WTC11 (cell line): ENCODE measurements at regions not wholly inside any gene's neighbourhood (a gene's known extent, or its start where the extent isn't known, plus 50 kb on each side); places are given as distances from the start of the nearest gene placed in this dataset.

Source experiments
- CREM ChIP-seq: sonication (generic); formaldehyde crosslinking; IDR thresholded peaks from 2 replicates; pipeline ENCODE4 v1.8.1; 2022; ENCODE audit warnings: mild to moderate bottlenecking, missing genetic modification reagents, moderate library complexity
- NFE2L1 ChIP-seq: sonication (generic); formaldehyde crosslinking; IDR thresholded peaks from 2 replicates; pipeline ENCODE4 v1.8.1; 2023; ENCODE audit warnings: missing genetic modification reagents
- NFYB ChIP-seq: sonication (generic); formaldehyde crosslinking; conservative IDR thresholded peaks from 2 replicates; pipeline ENCODE4 v1.8.0; 2022; ENCODE audit warnings: low read depth, missing genetic modification reagents
- ZNF416 ChIP-seq: fragments of 250-450 bp; sonication (Bioruptor Pico); IDR thresholded peaks from 2 replicates; pipeline ENCODE4 v1.9.0; 2021; ENCODE audit warnings: mild to moderate bottlenecking, inconsistent platforms
- TF ChIP-seq, protein P1 (sequence below): fragments of 200-600 bp; IDR thresholded peaks from 2 replicates; pipeline ENCODE4 v1.8.0; 2022; ENCODE audit warnings: antibody characterized with exemption
- TF ChIP-seq, protein P2 (sequence below): sonication (generic); formaldehyde crosslinking; IDR thresholded peaks from 2 replicates; pipeline ENCODE4 v1.8.1; 2023; ENCODE audit warnings: mild to moderate bottlenecking, missing genetic modification reagents, moderate library complexity

DNA sequence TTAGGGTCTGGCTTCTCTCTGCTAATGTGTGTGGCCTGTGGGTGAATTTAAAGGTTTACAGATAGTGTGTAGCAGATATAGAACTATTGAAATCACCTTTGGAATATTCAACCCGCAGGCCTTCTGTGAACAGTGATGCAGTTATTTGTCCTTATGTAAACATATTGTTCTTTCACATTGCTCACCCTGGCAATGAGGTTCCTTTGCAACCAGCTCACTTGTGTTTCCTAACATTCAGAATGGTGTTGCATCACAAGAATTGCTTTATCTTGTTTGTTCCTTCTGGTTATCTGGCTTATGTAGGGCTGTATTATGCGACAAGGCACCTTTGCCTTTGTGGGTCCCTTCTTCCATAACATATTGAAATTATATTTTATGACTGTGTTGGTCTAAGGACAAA, 370.3 kb downstream of the NNT start:
- TF ChIP-seq, protein P1, sequence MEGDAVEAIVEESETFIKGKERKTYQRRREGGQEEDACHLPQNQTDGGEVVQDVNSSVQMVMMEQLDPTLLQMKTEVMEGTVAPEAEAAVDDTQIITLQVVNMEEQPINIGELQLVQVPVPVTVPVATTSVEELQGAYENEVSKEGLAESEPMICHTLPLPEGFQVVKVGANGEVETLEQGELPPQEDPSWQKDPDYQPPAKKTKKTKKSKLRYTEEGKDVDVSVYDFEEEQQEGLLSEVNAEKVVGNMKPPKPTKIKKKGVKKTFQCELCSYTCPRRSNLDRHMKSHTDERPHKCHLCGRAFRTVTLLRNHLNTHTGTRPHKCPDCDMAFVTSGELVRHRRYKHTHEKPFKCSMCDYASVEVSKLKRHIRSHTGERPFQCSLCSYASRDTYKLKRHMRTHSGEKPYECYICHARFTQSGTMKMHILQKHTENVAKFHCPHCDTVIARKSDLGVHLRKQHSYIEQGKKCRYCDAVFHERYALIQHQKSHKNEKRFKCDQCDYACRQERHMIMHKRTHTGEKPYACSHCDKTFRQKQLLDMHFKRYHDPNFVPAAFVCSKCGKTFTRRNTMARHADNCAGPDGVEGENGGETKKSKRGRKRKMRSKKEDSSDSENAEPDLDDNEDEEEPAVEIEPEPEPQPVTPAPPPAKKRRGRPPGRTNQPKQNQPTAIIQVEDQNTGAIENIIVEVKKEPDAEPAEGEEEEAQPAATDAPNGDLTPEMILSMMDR, result no peak
- TF ChIP-seq CREM (CRISPR knock-in tag), result no peak
- TF ChIP-seq ZNF416, result no peak
- no peak for TF ChIP-seq NFYB (CRISPR knock-in tag)
- TF ChIP-seq, protein P2, sequence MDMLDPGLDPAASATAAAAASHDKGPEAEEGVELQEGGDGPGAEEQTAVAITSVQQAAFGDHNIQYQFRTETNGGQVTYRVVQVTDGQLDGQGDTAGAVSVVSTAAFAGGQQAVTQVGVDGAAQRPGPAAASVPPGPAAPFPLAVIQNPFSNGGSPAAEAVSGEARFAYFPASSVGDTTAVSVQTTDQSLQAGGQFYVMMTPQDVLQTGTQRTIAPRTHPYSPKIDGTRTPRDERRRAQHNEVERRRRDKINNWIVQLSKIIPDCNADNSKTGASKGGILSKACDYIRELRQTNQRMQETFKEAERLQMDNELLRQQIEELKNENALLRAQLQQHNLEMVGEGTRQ (CRISPR knock-in tag), result no peak
- no peak for TF ChIP-seq NFE2L1 (CRISPR knock-in tag)
